ENCODE measurements at regions not wholly inside any gene's neighbourhood (a gene's known extent, or its start where the extent isn't known, plus 50 kb on each side); places are given as distances from the start of the nearest gene placed in this dataset.

GRCh38 chr10:75329190-75329745 lies 72.3 kb downstream of the ZNF503 start:
- Histone ChIP-seq H2AFZ (no peak overlapping the region), H3K27ac (no peak overlapping the region), H3K9me2 (ENCODE audit: insufficient read depth) (peaks cover 5% of the 10 kb centered on the region; the same call in 1 of the 2 replicates), H3K27me3 (ENCODE audit: insufficient read depth, low read depth) (no peaks in the 10 kb centered on the region), H3K79me2 (ENCODE audit: low read depth) (no peaks in the 10 kb centered on the region), H3K4me1 (replicated peaks; ENCODE audit: insufficient read depth) (no peaks in the 10 kb centered on the region), H3F3A (ENCODE audit: insufficient read depth, low read depth) (peaks cover 5% of the 10 kb centered on the region; the same call in 1 of the 2 replicates), H3K9me3 (ENCODE audit: insufficient read depth, low read depth) (0 out of 2 replicates have a peak, but pooled peaks cover 6% of the 10 kb centered on the region), H3K4me2 (no peak overlapping the region), H4K20me1 (ENCODE audit: insufficient read depth) (no peaks in the 10 kb centered on the region), H3K4me3 (no peak overlapping the region), H3K36me3 (ENCODE audit: low read depth) (no peaks in the 10 kb centered on the region)
- ChIA-PET POLR2A (ENCODE audit: unreplicated experiment) (interaction anchor here (0.7 kb wide), 1 partner anchor 1178 kb away, joined by 3 read pairs; the partner anchor contains the start of gene ADK), CTCF (no interaction called here)
- intact Hi-C loops (cut with micrococcal nuclease; ENCODE audit: unreplicated experiment) = no loop called here
- no peak for TF ChIP-seq CTCF (conservative IDR thresholded peaks at IDR 0.05)
- no peak for TF ChIP-seq EZH2 (IDR thresholded peaks at IDR 0.05; ENCODE audit: low read depth)
- BruUV-seq (replicated peaks) = no TSS peak
- no peak for DNase-seq

GRCh38 chr10:75326306-75326705 lies 75.3 kb downstream of the ZNF503 start:
- H4K20me1 ChIP-seq (ENCODE audit: insufficient read depth) = no peaks in the 10 kb centered on the region
- H3K4me3 ChIP-seq = no peak overlapping the region
- no peak for TF ChIP-seq EZH2 (IDR thresholded peaks at IDR 0.05; ENCODE audit: low read depth)
- no peak for TF ChIP-seq CTCF (conservative IDR thresholded peaks at IDR 0.05)
- H3F3A ChIP-seq (ENCODE audit: insufficient read depth, low read depth) = peaks cover 5% of the 10 kb centered on the region; the same call in 1 of the 2 replicates
- H3K36me3 ChIP-seq (ENCODE audit: low read depth) = no peaks in the 10 kb centered on the region
- DNase-seq = no peak
- ChIA-PET POLR2A (ENCODE audit: unreplicated experiment) (no interaction called here), CTCF (no interaction called here)
- H2AFZ ChIP-seq = no peak overlapping the region
- H3K79me2 ChIP-seq (ENCODE audit: low read depth) = no peaks in the 10 kb centered on the region
- no peak overlapping the region for H3K4me2 ChIP-seq
- no peaks in the 10 kb centered on the region for H3K27me3 ChIP-seq (ENCODE audit: insufficient read depth, low read depth)
- intact Hi-C loops (cut with micrococcal nuclease; ENCODE audit: unreplicated experiment) = no loop called here
- peaks cover 9% of the 10 kb centered on the region; the same call in 1 of the 2 replicates for H3K9me3 ChIP-seq (ENCODE audit: insufficient read depth, low read depth)
- BruUV-seq (replicated peaks) = no TSS peak
- peaks cover 5% of the 10 kb centered on the region; the same call in 1 of the 2 replicates for H3K9me2 ChIP-seq (ENCODE audit: insufficient read depth)
- H3K27ac ChIP-seq = no peak overlapping the region
- H3K4me1 ChIP-seq (replicated peaks; ENCODE audit: insufficient read depth) = no peaks in the 10 kb centered on the region

- ChIA-PET CTCF (no interaction called here), POLR2A (ENCODE audit: unreplicated experiment) (no interaction called here)
- no peaks in the 10 kb centered on the region for H3K79me2 ChIP-seq (ENCODE audit: low read depth)
- H3K4me1 ChIP-seq (replicated peaks; ENCODE audit: insufficient read depth) = no peaks in the 10 kb centered on the region
- no peak overlapping the region for H3K27ac ChIP-seq
- H2AFZ ChIP-seq = no peak overlapping the region
- BruUV-seq (replicated peaks) = no TSS peak
- H3K9me3 ChIP-seq (ENCODE audit: insufficient read depth, low read depth) = peaks cover 16% of the 10 kb centered on the region
- intact Hi-C loops (cut with micrococcal nuclease; ENCODE audit: unreplicated experiment) = no loop called here
- H3K9me2 ChIP-seq (ENCODE audit: insufficient read depth) = no peaks in the 10 kb centered on the region
- H3K4me3 ChIP-seq = no peak overlapping the region
- TF ChIP-seq EZH2 (IDR thresholded peaks at IDR 0.05; ENCODE audit: low read depth) (no peak), CTCF (conservative IDR thresholded peaks at IDR 0.05) (no peak)
- H3F3A ChIP-seq (ENCODE audit: insufficient read depth, low read depth) = no peaks in the 10 kb centered on the region
- no peaks in the 10 kb centered on the region for H3K27me3 ChIP-seq (ENCODE audit: insufficient read depth, low read depth)
- no peaks in the 10 kb centered on the region for H4K20me1 ChIP-seq (ENCODE audit: insufficient read depth)
- H3K4me2 ChIP-seq = no peak overlapping the region
- DNase-seq = no peak
- 0 out of 2 replicates have a peak, but pooled peaks cover 3% of the 10 kb centered on the region for H3K36me3 ChIP-seq (ENCODE audit: low read depth)
Measured at GRCh38 chr10:75319274-75319673, 82.3 kb downstream of the ZNF503 start.
